Stomach (tissue), 4 donors: ENCODE measurements at regions not wholly inside any gene's neighbourhood (a gene's known extent, or its start where the extent isn't known, plus 50 kb on each side); places are given as distances from the start of the nearest gene placed in this dataset.
"Not testable (repeated sequence)": the region's sequence is repeated elsewhere in the genome, so short reads cannot be mapped to it uniquely, and the experiment has no call there.

ENCODE experiments used
- EP300 ChIP-seq: sonication (generic); formaldehyde crosslinking; IDR thresholded peaks from one replicate; pipeline ENCODE4 v1.6.1; 2017; ENCODE audit warnings: antibody characterized with exemption
- POLR2AphosphoS5 ChIP-seq, 3 donors: sonication (generic); formaldehyde crosslinking; IDR thresholded peaks; one replicate each; pipeline ENCODE4 v1.6.1; 2016; ENCODE audit warnings: antibody characterized with exemption in 3 of 3
- TF ChIP-seq, protein P1 (sequence below), 7 experiments: fragments of 450-650 bp in 4 of 7; fragments of 200-600 bp in 3 of 7; sonication (generic) in 3 of 7; IDR thresholded peaks; one replicate each; pipeline ENCODE4 v1.5.1; 2016 to 2019; ENCODE audit warnings: antibody characterized with exemption in 7 of 7, control low read depth in 2 of 7, mild to moderate bottlenecking in 1 of 7

DNA sequence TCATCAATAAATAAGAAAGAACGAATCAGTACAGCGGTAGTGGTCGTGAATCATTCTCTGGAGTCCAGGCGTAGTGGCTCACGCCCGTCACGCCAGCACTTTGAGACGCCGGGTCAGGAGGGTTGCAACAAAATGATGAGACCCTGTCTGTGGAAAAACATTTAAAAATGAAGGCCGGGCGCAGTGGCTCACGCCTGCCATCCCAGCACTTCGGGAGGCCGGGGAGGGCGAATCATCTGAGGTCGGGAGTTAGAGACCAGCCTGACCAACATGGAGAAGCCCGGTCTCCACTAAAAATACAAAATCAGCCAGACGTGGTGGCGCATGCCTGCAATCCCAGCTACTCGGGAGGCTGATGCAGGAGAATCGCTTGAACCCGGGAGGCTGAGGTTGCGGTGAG, 111.8 kb upstream of the ANKRD30BL start:
- TF ChIP-seq POLR2AphosphoS5 (IDR thresholded peaks at IDR 0.05); EP300: not testable (repeated sequence)
- TF ChIP-seq, protein P1, sequence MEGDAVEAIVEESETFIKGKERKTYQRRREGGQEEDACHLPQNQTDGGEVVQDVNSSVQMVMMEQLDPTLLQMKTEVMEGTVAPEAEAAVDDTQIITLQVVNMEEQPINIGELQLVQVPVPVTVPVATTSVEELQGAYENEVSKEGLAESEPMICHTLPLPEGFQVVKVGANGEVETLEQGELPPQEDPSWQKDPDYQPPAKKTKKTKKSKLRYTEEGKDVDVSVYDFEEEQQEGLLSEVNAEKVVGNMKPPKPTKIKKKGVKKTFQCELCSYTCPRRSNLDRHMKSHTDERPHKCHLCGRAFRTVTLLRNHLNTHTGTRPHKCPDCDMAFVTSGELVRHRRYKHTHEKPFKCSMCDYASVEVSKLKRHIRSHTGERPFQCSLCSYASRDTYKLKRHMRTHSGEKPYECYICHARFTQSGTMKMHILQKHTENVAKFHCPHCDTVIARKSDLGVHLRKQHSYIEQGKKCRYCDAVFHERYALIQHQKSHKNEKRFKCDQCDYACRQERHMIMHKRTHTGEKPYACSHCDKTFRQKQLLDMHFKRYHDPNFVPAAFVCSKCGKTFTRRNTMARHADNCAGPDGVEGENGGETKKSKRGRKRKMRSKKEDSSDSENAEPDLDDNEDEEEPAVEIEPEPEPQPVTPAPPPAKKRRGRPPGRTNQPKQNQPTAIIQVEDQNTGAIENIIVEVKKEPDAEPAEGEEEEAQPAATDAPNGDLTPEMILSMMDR (IDR thresholded peaks at IDR 0.05): not testable (repeated sequence)
